Neural progenitor cell (in vitro differentiated cells): ENCODE measurements at regions not wholly inside any gene's neighbourhood (a gene's known extent, or its start where the extent isn't known, plus 50 kb on each side); places are given as distances from the start of the nearest gene placed in this dataset.

Experiments used
- DNase-seq: peaks from one replicate; pipeline ENCODE4 v3.0.0-alpha.2; 2016; ENCODE audit warnings: low spot score
- H2AFZ ChIP-seq: fragments of 200-600 bp; sonication (generic); replicated peaks from 2 replicates; pipeline ENCODE4 v1.6.1; 2016; ENCODE audit warnings: antibody characterized with exemption
- H3F3A ChIP-seq: fragments of 200-600 bp; sonication (generic); 2 replicates; pipeline ENCODE4 v1.6.1; 2016; ENCODE audit warnings: antibody characterized with exemption, low read depth
- H3K27ac ChIP-seq: fragments of 200-600 bp; sonication (generic); 2 replicates; pipeline ENCODE4 v1.5.1; 2016; ENCODE audit warnings: mild to moderate bottlenecking
- H3K27me3 ChIP-seq: fragments of 200-600 bp; sonication (generic); 2 replicates; pipeline ENCODE4 v1.6.1; 2016; ENCODE audit warnings: mild to moderate bottlenecking, moderate library complexity
- H3K36me3 ChIP-seq: fragments of 200-600 bp; sonication (generic); 2 replicates; pipeline ENCODE4 v1.5.1; 2016
- H3K4me1 ChIP-seq: fragments of 200-600 bp; sonication (generic); 2 replicates; pipeline ENCODE4 v1.6.1; 2016; ENCODE audit warnings: mixed run types
- H3K4me2 ChIP-seq: fragments of 200-600 bp; sonication (generic); 2 replicates; pipeline ENCODE4 v1.6.1; 2016
- H3K4me3 ChIP-seq: fragments of 200-600 bp; sonication (generic); 2 replicates; pipeline ENCODE4 v1.5.1; 2016
- H3K79me2 ChIP-seq: fragments of 200-600 bp; sonication (generic); 2 replicates; pipeline ENCODE4 v1.6.1; 2016; ENCODE audit warnings: low read depth
- H3K9ac ChIP-seq: fragments of 200-600 bp; sonication (generic); 2 replicates; pipeline ENCODE4 v1.6.1; 2016
- H3K9me3 ChIP-seq: fragments of 200-600 bp; sonication (generic); 2 replicates; pipeline ENCODE4 v1.5.1; 2016; ENCODE audit warnings: low read depth
- H4K20me1 ChIP-seq: fragments of 200-600 bp; sonication (generic); 2 replicates; pipeline ENCODE4 v1.6.1; 2016; ENCODE audit warnings: low read depth
- H3K27ac Mint-ChIP-seq: 3 replicates; pipeline ENCODE4 v1.8.0; 2021; ENCODE audit warnings: mixed read lengths
- H3K27me3 Mint-ChIP-seq: 2 replicates; pipeline ENCODE4 v1.8.0; 2022; ENCODE audit warnings: low read depth, mild to moderate bottlenecking, inconsistent platforms, moderate library complexity, mixed read lengths; ENCODE audit not compliant: insufficient read depth
- H3K36me3 Mint-ChIP-seq: 3 replicates; pipeline ENCODE4 v1.8.0; 2021; ENCODE audit warnings: mixed read lengths
- H3K4me1 Mint-ChIP-seq: 3 replicates; pipeline ENCODE4 v1.8.0; 2021; ENCODE audit warnings: mixed read lengths
- H3K4me3 Mint-ChIP-seq: 3 replicates; pipeline ENCODE4 v1.8.0; 2021; ENCODE audit warnings: mild to moderate bottlenecking, moderate library complexity, mixed read lengths
- H3K9me3 Mint-ChIP-seq: 3 replicates; pipeline ENCODE4 v1.8.0; 2020; ENCODE audit warnings: mixed read lengths
- CTCF ChIP-seq: fragments of 200-600 bp; sonication (generic); IDR thresholded peaks from 2 replicates; pipeline ENCODE4 v1.5.1; 2017; ENCODE audit warnings: antibody characterized with exemption, mild to moderate bottlenecking
- EZH2 ChIP-seq: fragments of 200-600 bp; sonication (generic); IDR thresholded peaks from 2 replicates; pipeline ENCODE4 v1.6.1; 2017; ENCODE audit warnings: antibody characterized with exemption, mild to moderate bottlenecking, moderate library complexity
- EZH2phosphoT487 ChIP-seq: fragments of 200-600 bp; sonication (generic); IDR thresholded peaks from 2 replicates; pipeline ENCODE4 v1.6.1; 2017; ENCODE audit warnings: antibody characterized with exemption

GRCh38 chr2:18791172-18791797 is 201.9 kb upstream of the NT5C1B start:
- Histone ChIP-seq H4K20me1 (peaks cover 2% of the 10 kb centered on the region), H3K4me1 (no peaks in the 10 kb centered on the region), H3K27me3 (peaks cover 53% of the 10 kb centered on the region), H3K36me3 (no peaks in the 10 kb centered on the region), H3K4me2 (no peak overlapping the region), H3F3A (no peaks in the 10 kb centered on the region), H3K9ac (no peak overlapping the region), H3K4me3 (no peak overlapping the region), H2AFZ (no peak overlapping the region), H3K9me3 (no peaks in the 10 kb centered on the region), H3K27ac (no peak overlapping the region), H3K79me2 (no peaks in the 10 kb centered on the region)
- H3K4me1 Mint-ChIP-seq = no peaks in the 10 kb centered on the region
- peaks cover 2% of the 10 kb centered on the region for H3K27me3 Mint-ChIP-seq
- TF ChIP-seq EZH2phosphoT487 (no peak), CTCF (no peak), EZH2 (no peak)
- no peak for DNase-seq
- H3K4me3 Mint-ChIP-seq = no peak overlapping the region
- H3K36me3 Mint-ChIP-seq = no peaks in the 10 kb centered on the region
- H3K27ac Mint-ChIP-seq = no peak overlapping the region
- no peaks in the 10 kb centered on the region for H3K9me3 Mint-ChIP-seq

- H3K79me2 ChIP-seq = no peaks in the 10 kb centered on the region
- H3K4me1 Mint-ChIP-seq = no peaks in the 10 kb centered on the region
- TF ChIP-seq CTCF (no peak), EZH2 (no peak), EZH2phosphoT487 (no peak)
- no peak for DNase-seq
- peaks cover 2% of the 10 kb centered on the region for H3K27me3 Mint-ChIP-seq
- H3K4me3 Mint-ChIP-seq = no peak overlapping the region
- H3F3A ChIP-seq = no peaks in the 10 kb centered on the region
- no peaks in the 10 kb centered on the region for H3K9me3 Mint-ChIP-seq
- no peak overlapping the region for H3K4me2 ChIP-seq
- peaks cover 2% of the 10 kb centered on the region for H4K20me1 ChIP-seq
- H3K27ac ChIP-seq = no peak overlapping the region
- H3K27ac Mint-ChIP-seq = no peak overlapping the region
- H3K9me3 ChIP-seq = no peaks in the 10 kb centered on the region
- no peaks in the 10 kb centered on the region for H3K4me1 ChIP-seq
- H2AFZ ChIP-seq = no peak overlapping the region
- no peak overlapping the region for H3K9ac ChIP-seq
- peaks cover 54% of the 10 kb centered on the region for H3K27me3 ChIP-seq
- no peaks in the 10 kb centered on the region for H3K36me3 Mint-ChIP-seq
- no peaks in the 10 kb centered on the region for H3K36me3 ChIP-seq
- H3K4me3 ChIP-seq = no peak overlapping the region
These were observed 201.3 kb upstream of the NT5C1B start for GRCh38 chr2:18790509-18791171.

- no peaks in the 10 kb centered on the region for H3K4me1 Mint-ChIP-seq
- Histone ChIP-seq H3K4me2 (no peak overlapping the region), H3K79me2 (no peaks in the 10 kb centered on the region), H3K36me3 (no peaks in the 10 kb centered on the region), H4K20me1 (peaks cover 2% of the 10 kb centered on the region), H3K4me1 (no peaks in the 10 kb centered on the region), H3F3A (no peaks in the 10 kb centered on the region), H3K4me3 (no peak overlapping the region), H3K9ac (no peak overlapping the region), H3K27ac (no peak overlapping the region), H3K9me3 (no peaks in the 10 kb centered on the region), H2AFZ (no peak overlapping the region), H3K27me3 (peaks cover 69% of the 10 kb centered on the region)
- no peak overlapping the region for H3K27ac Mint-ChIP-seq
- no peaks in the 10 kb centered on the region for H3K36me3 Mint-ChIP-seq
- peaks cover 2% of the 10 kb centered on the region for H3K27me3 Mint-ChIP-seq
- no peaks in the 10 kb centered on the region for H3K9me3 Mint-ChIP-seq
- no peak for DNase-seq
- no peak for TF ChIP-seq CTCF
- TF ChIP-seq EZH2 = no peak
- no peak for TF ChIP-seq EZH2phosphoT487
- no peak overlapping the region for H3K4me3 Mint-ChIP-seq
These were observed 199.2 kb upstream of the NT5C1B start for GRCh38 chr2:18788592-18788991.
